GM18526 (cell line): ENCODE measurements at regions not wholly inside any gene's neighbourhood (a gene's known extent, or its start where the extent isn't known, plus 50 kb on each side); places are given as distances from the start of the nearest gene placed in this dataset.

Source experiments
- POLR2A ChIP-seq: IDR thresholded peaks from 3 replicates; pipeline ENCODE4 v1.6.1; 2011; ENCODE audit not compliant: insufficient read length; ENCODE audit errors: extremely low read depth

GRCh38 chr2:59456285-59456684 is 1097.2 kb downstream of the BCL11A start:
- TF ChIP-seq POLR2A, result no peak

GRCh38 chr2:59449274-59449673 is 1104.2 kb downstream of the BCL11A start:
- TF ChIP-seq POLR2A, result no peak

GRCh38 chr2:59440491-59440890 is 1113.0 kb downstream of the BCL11A start:
- no peak for TF ChIP-seq POLR2A

GRCh38 chr2:59435635-59436034 is 1117.8 kb downstream of the BCL11A start:
- no peak for TF ChIP-seq POLR2A

- no peak for TF ChIP-seq POLR2A
These were observed 1124.5 kb downstream of the BCL11A start for GRCh38 chr2:59428940-59429339.

- no peak for TF ChIP-seq POLR2A
These were observed 1125.5 kb downstream of the BCL11A start for GRCh38 chr2:59427980-59428379.

- no peak for TF ChIP-seq POLR2A
These were observed 1128.2 kb downstream of the BCL11A start for GRCh38 chr2:59425247-59425646.

- TF ChIP-seq POLR2A, result no peak
These were observed 1139.5 kb downstream of the BCL11A start for GRCh38 chr2:59413751-59414570.

- no peak for TF ChIP-seq POLR2A
These were observed 1154.3 kb downstream of the BCL11A start for GRCh38 chr2:59399126-59399525.

- TF ChIP-seq POLR2A, result no peak
These were observed 1155.4 kb downstream of the BCL11A start for GRCh38 chr2:59398081-59398480.

GRCh38 chr2:59395119-59395518 is 1154.0 kb upstream of the FANCL start:
- no peak for TF ChIP-seq POLR2A

- no peak for TF ChIP-seq POLR2A
These were observed 1150.8 kb upstream of the FANCL start for GRCh38 chr2:59391896-59392295.

- TF ChIP-seq POLR2A, result no peak
These were observed 1149.5 kb upstream of the FANCL start for GRCh38 chr2:59390581-59390980.

- no peak for TF ChIP-seq POLR2A
These were observed 1148.1 kb upstream of the FANCL start for GRCh38 chr2:59389240-59389639.

- no peak for TF ChIP-seq POLR2A
These were observed 1144.8 kb upstream of the FANCL start for GRCh38 chr2:59385971-59386370.

- no peak for TF ChIP-seq POLR2A
These were observed 1142.3 kb upstream of the FANCL start for GRCh38 chr2:59383473-59383872.

- no peak for TF ChIP-seq POLR2A
These were observed 1137.0 kb upstream of the FANCL start for GRCh38 chr2:59378127-59378526.

GRCh38 chr2:59366288-59366687 is 1125.2 kb upstream of the FANCL start:
- TF ChIP-seq POLR2A, result no peak

- TF ChIP-seq POLR2A, result no peak
These were observed 1113.4 kb upstream of the FANCL start for GRCh38 chr2:59354498-59354897.
